HL-60 (cell line): ENCODE measurements at regions not wholly inside any gene's neighbourhood (a gene's known extent, or its start where the extent isn't known, plus 50 kb on each side); places are given as distances from the start of the nearest gene placed in this dataset.

Experiments used
- DNase-seq, 2 experiments: peaks; one replicate each; pipeline ENCODE4 v3.0.0-alpha.2; 2010 to 2020; ENCODE audit warnings: low read depth in 1 of 2, low spot score in 1 of 2
- H3K27ac ChIP-seq: fragments of 250-450 bp; sonication (Bioruptor Pico); replicated peaks from 2 replicates; pipeline ENCODE4 v1.5.1; 2020; ENCODE audit warnings: mild to moderate bottlenecking, moderate library complexity
- H3K27me3 ChIP-seq: fragments of 250-450 bp; sonication (Bioruptor Pico); 2 replicates; pipeline ENCODE4 v1.5.1; 2021; ENCODE audit warnings: mild to moderate bottlenecking, moderate library complexity; ENCODE audit not compliant: insufficient read depth, poor library complexity, severe bottlenecking
- H3K4me3 ChIP-seq: replicated peaks from 2 replicates; pipeline ENCODE4 v1.5.1; 2011; ENCODE audit warnings: mild to moderate bottlenecking, control low read depth, low read length; ENCODE audit not compliant: insufficient read depth
- GABPA ChIP-seq: IDR thresholded peaks from 2 replicates; pipeline ENCODE4 v1.6.1; 2012; ENCODE audit warnings: low read depth
- POLR2AphosphoS5 ChIP-seq: IDR thresholded peaks from 2 replicates; pipeline ENCODE4 v1.6.1; 2012; ENCODE audit warnings: low read depth
- SPI1 ChIP-seq: IDR thresholded peaks from 2 replicates; pipeline ENCODE4 v1.6.1; 2012; ENCODE audit warnings: low read depth, mild to moderate bottlenecking, borderline replicate concordance
- TF ChIP-seq, protein P1 (sequence below): IDR thresholded peaks from 2 replicates; pipeline ENCODE4 v1.6.1; 2012; ENCODE audit warnings: low read depth; ENCODE audit not compliant: insufficient replicate concordance
- TF ChIP-seq, protein P2 (sequence below): IDR thresholded peaks from one replicate; pipeline ENCODE4 v1.5.1; 2011; ENCODE audit warnings: low read length, control low read depth, inconsistent platforms; ENCODE audit not compliant: insufficient read depth

DNA sequence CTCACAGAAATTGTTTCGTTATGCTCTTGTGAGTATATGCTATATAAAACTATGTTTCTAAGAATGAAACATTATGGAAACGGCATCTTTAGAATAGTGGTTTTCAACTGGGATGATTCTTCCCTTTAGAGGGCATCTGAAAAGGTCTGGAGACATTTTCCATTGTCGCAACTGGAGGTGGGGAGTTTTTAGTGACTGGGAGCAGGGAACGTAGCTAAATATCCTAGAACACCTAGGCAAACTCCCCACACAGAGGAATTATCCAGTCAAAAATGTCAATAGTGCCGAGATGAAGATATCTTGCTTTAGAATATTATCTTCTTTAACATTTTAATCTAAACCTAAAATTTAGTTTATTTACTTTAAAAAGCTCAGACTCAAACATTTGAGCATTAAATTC lies 486.1 kb upstream of the FOXG1 start:
- Histone ChIP-seq H3K27me3 (no peaks in the 10 kb centered on the region), H3K4me3 (no peak overlapping the region), H3K27ac (no peak overlapping the region)
- TF ChIP-seq, protein P1, sequence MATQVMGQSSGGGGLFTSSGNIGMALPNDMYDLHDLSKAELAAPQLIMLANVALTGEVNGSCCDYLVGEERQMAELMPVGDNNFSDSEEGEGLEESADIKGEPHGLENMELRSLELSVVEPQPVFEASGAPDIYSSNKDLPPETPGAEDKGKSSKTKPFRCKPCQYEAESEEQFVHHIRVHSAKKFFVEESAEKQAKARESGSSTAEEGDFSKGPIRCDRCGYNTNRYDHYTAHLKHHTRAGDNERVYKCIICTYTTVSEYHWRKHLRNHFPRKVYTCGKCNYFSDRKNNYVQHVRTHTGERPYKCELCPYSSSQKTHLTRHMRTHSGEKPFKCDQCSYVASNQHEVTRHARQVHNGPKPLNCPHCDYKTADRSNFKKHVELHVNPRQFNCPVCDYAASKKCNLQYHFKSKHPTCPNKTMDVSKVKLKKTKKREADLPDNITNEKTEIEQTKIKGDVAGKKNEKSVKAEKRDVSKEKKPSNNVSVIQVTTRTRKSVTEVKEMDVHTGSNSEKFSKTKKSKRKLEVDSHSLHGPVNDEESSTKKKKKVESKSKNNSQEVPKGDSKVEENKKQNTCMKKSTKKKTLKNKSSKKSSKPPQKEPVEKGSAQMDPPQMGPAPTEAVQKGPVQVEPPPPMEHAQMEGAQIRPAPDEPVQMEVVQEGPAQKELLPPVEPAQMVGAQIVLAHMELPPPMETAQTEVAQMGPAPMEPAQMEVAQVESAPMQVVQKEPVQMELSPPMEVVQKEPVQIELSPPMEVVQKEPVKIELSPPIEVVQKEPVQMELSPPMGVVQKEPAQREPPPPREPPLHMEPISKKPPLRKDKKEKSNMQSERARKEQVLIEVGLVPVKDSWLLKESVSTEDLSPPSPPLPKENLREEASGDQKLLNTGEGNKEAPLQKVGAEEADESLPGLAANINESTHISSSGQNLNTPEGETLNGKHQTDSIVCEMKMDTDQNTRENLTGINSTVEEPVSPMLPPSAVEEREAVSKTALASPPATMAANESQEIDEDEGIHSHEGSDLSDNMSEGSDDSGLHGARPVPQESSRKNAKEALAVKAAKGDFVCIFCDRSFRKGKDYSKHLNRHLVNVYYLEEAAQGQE, result no peak
- no peak for TF ChIP-seq GABPA
- no peak for TF ChIP-seq POLR2AphosphoS5
- TF ChIP-seq SPI1, result no peak
- TF ChIP-seq, protein P2, sequence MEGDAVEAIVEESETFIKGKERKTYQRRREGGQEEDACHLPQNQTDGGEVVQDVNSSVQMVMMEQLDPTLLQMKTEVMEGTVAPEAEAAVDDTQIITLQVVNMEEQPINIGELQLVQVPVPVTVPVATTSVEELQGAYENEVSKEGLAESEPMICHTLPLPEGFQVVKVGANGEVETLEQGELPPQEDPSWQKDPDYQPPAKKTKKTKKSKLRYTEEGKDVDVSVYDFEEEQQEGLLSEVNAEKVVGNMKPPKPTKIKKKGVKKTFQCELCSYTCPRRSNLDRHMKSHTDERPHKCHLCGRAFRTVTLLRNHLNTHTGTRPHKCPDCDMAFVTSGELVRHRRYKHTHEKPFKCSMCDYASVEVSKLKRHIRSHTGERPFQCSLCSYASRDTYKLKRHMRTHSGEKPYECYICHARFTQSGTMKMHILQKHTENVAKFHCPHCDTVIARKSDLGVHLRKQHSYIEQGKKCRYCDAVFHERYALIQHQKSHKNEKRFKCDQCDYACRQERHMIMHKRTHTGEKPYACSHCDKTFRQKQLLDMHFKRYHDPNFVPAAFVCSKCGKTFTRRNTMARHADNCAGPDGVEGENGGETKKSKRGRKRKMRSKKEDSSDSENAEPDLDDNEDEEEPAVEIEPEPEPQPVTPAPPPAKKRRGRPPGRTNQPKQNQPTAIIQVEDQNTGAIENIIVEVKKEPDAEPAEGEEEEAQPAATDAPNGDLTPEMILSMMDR, result no peak
- no peak for DNase-seq

DNA sequence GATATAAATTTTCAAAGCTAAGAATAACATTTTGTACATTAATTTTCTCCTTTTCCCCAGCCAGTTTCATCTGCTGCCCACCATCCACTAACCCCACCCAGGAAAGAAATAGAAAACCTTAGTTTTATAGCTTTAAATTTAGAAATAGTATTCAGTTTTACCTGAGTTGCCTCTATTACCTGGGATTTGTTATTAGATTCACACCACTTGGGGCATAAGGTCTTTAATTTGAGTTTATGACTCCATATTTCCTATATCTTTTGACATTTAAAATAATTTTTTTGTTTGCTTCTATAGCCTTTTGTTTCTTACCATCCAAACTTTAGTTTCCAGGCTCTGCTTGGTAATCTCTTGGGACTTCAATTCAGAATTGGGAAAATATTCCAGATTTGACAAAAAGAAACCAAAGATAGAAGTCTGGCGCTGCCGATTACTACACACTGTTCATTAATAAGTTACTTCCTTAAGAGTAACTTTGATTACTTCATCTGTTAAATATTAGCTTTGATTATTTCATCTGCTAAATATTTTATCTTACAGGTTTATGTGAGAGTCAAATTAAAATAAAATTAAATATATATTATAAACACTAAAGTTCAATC lies 485.5 kb upstream of the FOXG1 start:
- H3K27ac ChIP-seq, result no peak overlapping the region
- no peak for DNase-seq
- H3K4me3 ChIP-seq, result no peak overlapping the region
- TF ChIP-seq, protein P1, result no peak
- no peak for TF ChIP-seq POLR2AphosphoS5
- no peak for TF ChIP-seq GABPA
- no peak for TF ChIP-seq SPI1
- TF ChIP-seq, protein P2, result no peak
- no peaks in the 10 kb centered on the region for H3K27me3 ChIP-seq

DNA sequence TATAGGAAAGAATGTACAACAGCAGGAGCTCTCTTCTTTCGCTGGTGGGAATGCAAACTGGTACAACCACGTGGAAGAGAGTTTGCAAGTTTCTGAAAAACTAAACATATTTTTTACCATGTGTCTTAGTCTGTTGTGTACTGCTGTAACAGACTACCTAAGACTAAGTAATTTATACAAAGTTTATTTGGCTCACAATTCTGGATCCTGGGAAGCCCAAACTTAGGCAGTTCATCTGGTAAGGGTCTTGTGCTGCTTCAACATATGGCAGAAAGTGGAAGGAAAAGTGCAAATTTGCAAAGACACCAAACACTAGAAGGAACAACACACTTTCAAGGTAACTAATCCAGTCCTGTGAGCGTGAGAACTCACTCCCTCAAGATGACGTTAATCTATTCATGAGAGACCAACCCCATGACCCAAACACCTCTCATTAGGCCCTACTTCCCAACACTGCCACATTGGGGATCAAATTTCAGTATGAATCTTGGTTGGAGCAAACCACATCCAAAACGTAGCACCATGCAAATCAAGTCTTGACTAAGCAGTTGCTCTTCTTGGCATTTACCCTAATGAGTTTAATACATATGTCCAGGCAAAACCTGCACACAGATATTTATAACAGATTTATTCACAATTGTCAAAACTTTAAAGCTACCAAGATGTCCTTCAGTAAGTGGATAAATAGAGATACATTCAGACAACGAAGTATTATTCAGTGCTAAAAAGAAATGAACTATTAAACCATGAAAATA lies 481.9 kb upstream of the FOXG1 start:
- Histone ChIP-seq H3K27me3 (no peaks in the 10 kb centered on the region), H3K4me3 (no peak overlapping the region), H3K27ac (no peak overlapping the region)
- no peak for DNase-seq
- TF ChIP-seq SPI1 (no peak), POLR2AphosphoS5 (no peak), GABPA (no peak)
- TF ChIP-seq, protein P2, result no peak
- TF ChIP-seq, protein P1, result no peak
